Memory B cell (primary cell): ENCODE measurements at regions not wholly inside any gene's neighbourhood (a gene's known extent, or its start where the extent isn't known, plus 50 kb on each side); places are given as distances from the start of the nearest gene placed in this dataset.
"Not testable (repeated sequence)": the region's sequence is repeated elsewhere in the genome, so short reads cannot be mapped to it uniquely, and the experiment has no call there.

ENCODE experiments used
- ATAC-seq: fragments of 150-1000 bp; cut with Tn5 transposase; 2 replicates; pipeline ENCODE4 v1.10.0; 2021; ENCODE audit warnings: low read depth, mild to moderate bottlenecking, moderate library complexity
- DNase-seq, 2 donors: peaks; one replicate each; pipeline ENCODE4 v3.0.0; 2022; ENCODE audit warnings: low spot score in 2 of 2
- H3K27ac Mint-ChIP-seq: one replicate; pipeline ENCODE4 v1.8.0; 2022; ENCODE audit warnings: mild to moderate bottlenecking, moderate library complexity, mixed read lengths
- H3K27me3 Mint-ChIP-seq: one replicate; pipeline ENCODE4 v1.8.0; 2022; ENCODE audit warnings: mixed read lengths
- H3K36me3 Mint-ChIP-seq: one replicate; pipeline ENCODE4 v1.8.0; 2022; ENCODE audit warnings: mild to moderate bottlenecking, mixed read lengths
- H3K4me1 Mint-ChIP-seq: one replicate; pipeline ENCODE4 v1.8.0; 2022; ENCODE audit warnings: mixed read lengths
- H3K4me3 Mint-ChIP-seq: one replicate; pipeline ENCODE4 v1.8.0; 2022; ENCODE audit warnings: mild to moderate bottlenecking, moderate library complexity, mixed read lengths
- H3K9me3 Mint-ChIP-seq: one replicate; pipeline ENCODE4 v1.8.0; 2022; ENCODE audit warnings: mixed read lengths

DNA sequence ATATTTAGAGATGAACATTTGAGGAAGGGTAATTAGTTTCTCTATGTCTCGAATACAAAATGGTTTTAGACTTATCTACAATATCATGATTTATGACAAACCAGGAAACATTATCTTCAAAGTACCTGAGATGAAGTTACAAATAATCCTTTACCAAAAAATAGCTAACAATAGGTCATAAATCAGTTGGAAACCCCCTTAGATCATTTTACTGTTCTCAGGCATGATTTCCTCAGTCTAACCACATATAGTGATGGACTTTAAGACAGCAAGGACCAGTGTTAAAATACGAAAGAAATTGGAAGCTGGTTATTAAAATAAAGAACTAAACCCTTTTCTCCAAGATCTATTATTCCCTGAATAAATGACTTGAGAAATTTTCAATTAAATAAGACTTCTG, 235.4 kb downstream of the RASSF9 start:
- no peak overlapping the region for H3K4me3 Mint-ChIP-seq
- DNase-seq (no peak), ATAC-seq (no peak)
- H3K36me3 Mint-ChIP-seq: no peaks in the 10 kb centered on the region
- no peaks in the 10 kb centered on the region for H3K27me3 Mint-ChIP-seq
- H3K4me1 Mint-ChIP-seq: no peaks in the 10 kb centered on the region
- H3K9me3 Mint-ChIP-seq: peaks cover 5% of the 10 kb centered on the region
- no peak overlapping the region for H3K27ac Mint-ChIP-seq

DNA sequence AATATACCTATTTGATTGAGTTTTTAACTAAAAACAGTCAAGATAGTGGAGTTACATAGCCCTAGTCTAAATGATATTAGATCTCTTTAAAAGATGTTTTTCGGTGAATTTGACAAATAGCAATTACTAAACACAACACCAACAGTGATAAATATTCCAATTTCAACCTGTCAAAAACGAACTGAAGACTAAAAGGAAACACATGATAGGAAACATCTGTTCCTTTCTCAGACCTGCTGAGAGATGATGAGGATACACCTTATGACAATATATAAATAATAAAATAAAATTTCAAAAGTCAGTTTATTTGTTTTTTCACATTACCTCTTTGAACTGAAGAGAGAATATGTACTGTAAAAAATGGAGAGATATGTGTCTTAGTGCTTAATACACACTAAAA, 232.7 kb downstream of the RASSF9 start:
- Mint-ChIP-seq H3K36me3 (no peaks in the 10 kb centered on the region), H3K4me1 (no peaks in the 10 kb centered on the region), H3K27ac (no peak overlapping the region), H3K9me3 (no peaks in the 10 kb centered on the region), H3K27me3 (no peaks in the 10 kb centered on the region), H3K4me3 (no peak overlapping the region)
- no peak for ATAC-seq
- DNase-seq: no peak

DNA sequence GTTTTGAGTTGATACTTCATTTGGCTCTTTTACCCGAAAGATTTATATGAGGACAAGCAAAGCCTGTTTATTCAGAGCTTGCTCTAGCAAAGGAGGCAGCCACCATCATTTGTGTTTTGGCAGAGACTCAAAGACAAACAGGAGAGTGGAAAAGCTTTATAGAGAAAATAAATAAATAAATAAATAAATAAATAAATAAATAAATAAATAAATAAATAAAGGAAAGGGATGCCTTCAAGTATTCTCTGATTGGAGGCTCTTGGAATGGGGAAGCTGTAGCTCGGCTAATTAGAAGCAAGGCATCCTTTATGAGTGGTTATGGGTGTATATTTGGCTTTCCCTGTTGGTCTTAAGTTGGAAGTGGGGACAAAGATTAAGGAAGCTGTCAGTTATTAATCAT, 229.8 kb downstream of the RASSF9 start:
- Mint-ChIP-seq H3K27ac (no peak overlapping the region), H3K36me3 (no peaks in the 10 kb centered on the region), H3K27me3 (no peaks in the 10 kb centered on the region), H3K4me3 (no peak overlapping the region), H3K9me3 (peaks cover 1% of the 10 kb centered on the region), H3K4me1 (no peaks in the 10 kb centered on the region)
- no peak for DNase-seq
- ATAC-seq: no peak

GRCh38 chr12:85609778-85610177, 226.4 kb downstream of the RASSF9 start:
- H3K27ac Mint-ChIP-seq: no peak overlapping the region
- H3K9me3 Mint-ChIP-seq: peaks cover 1% of the 10 kb centered on the region
- H3K27me3 Mint-ChIP-seq: no peaks in the 10 kb centered on the region
- H3K36me3 Mint-ChIP-seq: no peaks in the 10 kb centered on the region
- no peaks in the 10 kb centered on the region for H3K4me1 Mint-ChIP-seq
- no peak for DNase-seq
- H3K4me3 Mint-ChIP-seq: no peak overlapping the region
- ATAC-seq: no peak

DNA sequence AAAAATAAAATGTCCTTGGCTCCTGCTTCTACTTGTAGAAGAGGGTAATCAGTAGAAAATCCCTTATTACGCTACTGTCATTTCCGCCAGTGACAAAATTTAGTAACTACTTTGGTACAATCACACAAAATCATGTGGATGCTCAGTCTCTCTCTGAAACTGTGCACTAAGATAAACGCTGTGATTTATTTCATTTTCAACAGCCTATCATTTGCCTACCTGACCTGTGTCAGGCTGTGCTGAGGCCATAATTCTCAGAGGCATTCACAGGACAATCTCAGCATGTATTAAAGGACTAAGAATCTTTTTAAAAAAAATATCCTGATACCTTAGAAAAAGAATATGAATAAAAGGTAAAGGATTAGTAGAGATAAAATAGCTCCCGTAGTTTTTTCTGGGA, 226.0 kb downstream of the RASSF9 start:
- Mint-ChIP-seq H3K27ac (no peak overlapping the region), H3K9me3 (peaks cover 1% of the 10 kb centered on the region), H3K36me3 (no peaks in the 10 kb centered on the region), H3K27me3 (no peaks in the 10 kb centered on the region), H3K4me1 (no peaks in the 10 kb centered on the region), H3K4me3 (no peak overlapping the region)
- ATAC-seq: no peak
- no peak for DNase-seq

GRCh38 chr12:85616201-85616600, 220.0 kb downstream of the RASSF9 start:
- no peaks in the 10 kb centered on the region for H3K4me1 Mint-ChIP-seq
- no peak overlapping the region for H3K4me3 Mint-ChIP-seq
- H3K27me3 Mint-ChIP-seq: no peaks in the 10 kb centered on the region
- no peaks in the 10 kb centered on the region for H3K36me3 Mint-ChIP-seq
- ATAC-seq (no peak), DNase-seq (no peak)
- H3K9me3 Mint-ChIP-seq: no peaks in the 10 kb centered on the region
- H3K27ac Mint-ChIP-seq: no peak overlapping the region

- H3K27me3 Mint-ChIP-seq: no peaks in the 10 kb centered on the region
- H3K4me3 Mint-ChIP-seq: no peak overlapping the region
- H3K27ac Mint-ChIP-seq: no peak overlapping the region
- no peaks in the 10 kb centered on the region for H3K9me3 Mint-ChIP-seq
- ATAC-seq (no peak), DNase-seq (no peak)
- no peaks in the 10 kb centered on the region for H3K4me1 Mint-ChIP-seq
- H3K36me3 Mint-ChIP-seq: no peaks in the 10 kb centered on the region
These were observed 218.7 kb downstream of the RASSF9 start for GRCh38 chr12:85617307-85618091.

DNA sequence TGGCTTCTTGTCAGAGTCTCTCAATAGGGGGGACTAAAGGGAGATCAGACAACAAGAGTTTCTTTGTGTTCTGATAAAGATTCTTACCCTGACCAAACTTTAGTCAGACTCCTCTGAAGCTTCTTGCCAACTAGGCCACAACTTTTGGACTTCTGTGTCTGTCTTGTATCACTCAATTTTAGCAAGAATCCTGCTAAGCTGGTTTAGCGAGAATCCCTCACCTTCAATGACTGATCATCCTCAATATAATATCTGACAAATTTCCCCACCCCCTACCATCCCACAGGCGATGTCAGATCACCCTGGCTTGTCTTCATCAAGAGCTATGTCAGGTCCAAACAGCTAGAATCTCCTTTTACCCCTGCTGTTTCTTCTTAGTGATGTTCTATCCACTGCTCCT, 215.2 kb downstream of the RASSF9 start:
- Mint-ChIP-seq H3K9me3 (no peaks in the 10 kb centered on the region), H3K27me3 (no peaks in the 10 kb centered on the region), H3K4me3 (no peak overlapping the region), H3K4me1 (no peaks in the 10 kb centered on the region), H3K36me3 (no peaks in the 10 kb centered on the region), H3K27ac (no peak overlapping the region)
- DNase-seq: no peak
- ATAC-seq: no peak

DNA sequence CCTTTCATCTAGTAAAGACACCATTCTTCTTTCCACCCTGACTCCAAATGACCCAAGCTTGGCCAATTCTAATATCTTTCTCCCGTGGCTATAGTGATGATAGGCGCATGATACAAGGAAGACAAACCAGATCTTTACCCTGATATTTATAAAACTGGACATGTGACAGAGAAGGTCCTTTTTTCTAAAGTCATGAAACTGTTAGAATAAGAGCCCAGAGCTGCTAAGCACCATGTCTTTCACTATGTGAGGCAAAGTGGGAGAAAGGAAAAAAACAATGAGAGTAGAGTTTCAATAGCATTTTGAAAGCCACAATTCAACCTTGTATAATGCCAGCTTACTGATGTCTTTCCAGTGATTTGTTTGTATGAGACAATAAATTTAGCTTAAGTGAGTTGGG, 212.4 kb downstream of the RASSF9 start:
- Mint-ChIP-seq H3K4me1 (no peaks in the 10 kb centered on the region), H3K36me3 (no peaks in the 10 kb centered on the region), H3K27ac (no peak overlapping the region), H3K9me3 (peaks cover 3% of the 10 kb centered on the region), H3K27me3 (no peaks in the 10 kb centered on the region), H3K4me3 (no peak overlapping the region)
- ATAC-seq (no peak), DNase-seq (no peak)

DNA sequence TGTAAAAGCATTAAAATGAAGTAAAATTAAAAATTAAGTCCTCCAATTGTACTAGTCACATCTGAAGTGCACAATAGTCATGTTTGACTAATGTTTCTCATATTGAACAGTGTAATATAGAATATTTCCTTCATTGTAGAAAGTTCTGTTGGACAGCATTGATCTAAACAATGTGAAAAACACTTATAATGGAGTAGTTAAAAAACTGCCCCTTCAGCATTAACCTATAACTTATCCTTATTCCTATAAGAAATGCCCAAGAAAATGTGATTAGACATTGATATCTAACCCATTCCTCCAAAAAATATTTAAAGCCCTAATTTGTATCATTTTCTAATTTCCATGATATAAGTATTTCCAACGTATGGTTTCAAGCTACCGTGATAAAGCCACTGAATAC, 210.7 kb downstream of the RASSF9 start:
- Mint-ChIP-seq H3K4me1 (no peaks in the 10 kb centered on the region), H3K9me3 (peaks cover 3% of the 10 kb centered on the region), H3K36me3 (no peaks in the 10 kb centered on the region), H3K27me3 (no peaks in the 10 kb centered on the region), H3K4me3 (no peak overlapping the region), H3K27ac (no peak overlapping the region)
- DNase-seq (no peak), ATAC-seq (no peak)

GRCh38 chr12:85626001-85626783, 210.0 kb downstream of the RASSF9 start:
- H3K27ac Mint-ChIP-seq: no peak overlapping the region
- H3K4me1 Mint-ChIP-seq: no peaks in the 10 kb centered on the region
- no peaks in the 10 kb centered on the region for H3K27me3 Mint-ChIP-seq
- DNase-seq (no peak), ATAC-seq (no peak)
- H3K9me3 Mint-ChIP-seq: peaks cover 3% of the 10 kb centered on the region
- no peak overlapping the region for H3K4me3 Mint-ChIP-seq
- no peaks in the 10 kb centered on the region for H3K36me3 Mint-ChIP-seq

GRCh38 chr12:85626784-85627171, 209.4 kb downstream of the RASSF9 start:
- no peak overlapping the region for H3K4me3 Mint-ChIP-seq
- H3K27me3 Mint-ChIP-seq: no peaks in the 10 kb centered on the region
- DNase-seq (no peak), ATAC-seq (no peak)
- H3K9me3 Mint-ChIP-seq: peaks cover 3% of the 10 kb centered on the region
- H3K36me3 Mint-ChIP-seq: no peaks in the 10 kb centered on the region
- no peaks in the 10 kb centered on the region for H3K4me1 Mint-ChIP-seq
- no peak overlapping the region for H3K27ac Mint-ChIP-seq

DNA sequence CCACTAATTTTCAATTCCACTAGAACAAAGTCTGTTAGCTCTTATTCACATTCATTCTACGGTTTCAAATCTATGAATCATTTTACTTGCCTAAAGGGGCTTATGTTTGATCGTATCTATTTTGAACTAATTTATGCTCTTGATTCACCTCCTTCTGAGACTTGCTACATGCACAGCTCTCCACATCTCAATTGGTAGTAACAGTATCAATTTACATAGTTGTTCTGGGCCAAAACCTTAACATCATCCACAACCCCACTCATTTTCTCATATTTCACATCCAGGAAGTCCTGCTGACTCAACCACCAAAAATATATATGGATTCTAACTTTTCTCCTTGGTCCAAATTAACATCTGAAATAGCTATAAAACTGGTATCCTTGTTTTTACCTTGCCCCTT, 208.6 kb downstream of the RASSF9 start:
- Mint-ChIP-seq H3K27ac (no peak overlapping the region), H3K4me1 (no peaks in the 10 kb centered on the region), H3K4me3 (no peak overlapping the region), H3K9me3 (peaks cover 3% of the 10 kb centered on the region), H3K27me3 (no peaks in the 10 kb centered on the region), H3K36me3 (no peaks in the 10 kb centered on the region)
- no peak for DNase-seq
- ATAC-seq: no peak

GRCh38 chr12:85628562-85628961, 207.6 kb downstream of the RASSF9 start:
- not testable (repeated sequence) for DNase-seq, H3K4me3 Mint-ChIP-seq, H3K36me3 Mint-ChIP-seq, H3K9me3 Mint-ChIP-seq, H3K4me1 Mint-ChIP-seq, H3K27ac Mint-ChIP-seq, ATAC-seq, H3K27me3 Mint-ChIP-seq

DNA sequence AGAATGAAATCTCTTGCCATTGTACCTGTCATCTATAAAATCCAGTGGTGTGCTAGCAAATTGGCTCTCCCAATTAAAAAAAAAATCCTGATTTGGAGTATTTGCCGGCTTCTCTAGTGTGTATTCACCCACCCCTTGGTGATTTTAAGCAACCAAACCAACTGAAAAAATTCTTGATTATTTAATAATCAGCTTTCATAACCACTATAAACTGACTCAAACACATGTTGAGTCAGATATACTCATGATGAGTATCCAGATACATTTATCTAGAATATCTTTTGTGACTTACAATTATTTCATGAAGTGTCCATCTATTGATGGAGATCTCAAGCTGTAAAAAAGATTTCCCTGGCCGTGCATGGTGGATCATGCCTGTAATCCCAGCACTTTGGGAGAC, 205.4 kb downstream of the RASSF9 start:
- Mint-ChIP-seq H3K9me3 (peaks cover 3% of the 10 kb centered on the region), H3K27ac (no peak overlapping the region), H3K36me3 (no peaks in the 10 kb centered on the region), H3K4me3 (no peak overlapping the region), H3K27me3 (no peaks in the 10 kb centered on the region), H3K4me1 (no peaks in the 10 kb centered on the region)
- ATAC-seq (no peak), DNase-seq (no peak)
